WI38 (cell line): ENCODE measurements at regions not wholly inside any gene's neighbourhood (a gene's known extent, or its start where the extent isn't known, plus 50 kb on each side); places are given as distances from the start of the nearest gene placed in this dataset.

Source experiments
- H3K4me3 ChIP-seq: 2 replicates; pipeline ENCODE4 v1.5.1; 2011; ENCODE audit warnings: low read depth, mild to moderate bottlenecking, control low read depth, low read length
- CTCF ChIP-seq: IDR thresholded peaks from 2 replicates; pipeline ENCODE4 v1.5.1; 2012; ENCODE audit warnings: low read depth, mild to moderate bottlenecking, control low read depth, low read length

DNA sequence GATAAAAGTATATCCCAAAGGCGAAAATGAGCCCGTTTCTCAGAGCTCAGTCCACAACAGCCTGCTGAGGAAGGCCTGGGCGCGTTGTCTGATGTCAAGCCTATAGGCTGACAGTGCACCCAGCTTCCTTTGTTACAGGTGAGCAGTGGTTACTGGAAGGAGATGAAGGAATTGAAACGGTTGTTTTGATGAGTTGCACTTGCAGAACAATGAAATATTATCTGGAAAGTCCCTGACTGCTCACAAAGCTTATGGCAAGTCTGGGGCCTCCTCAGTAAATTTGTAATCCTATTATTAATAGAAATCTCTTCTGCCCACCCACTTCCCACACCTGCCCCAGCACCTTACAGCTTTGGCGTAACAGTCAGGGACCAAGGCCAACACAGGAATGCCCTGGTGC is 77.8 kb downstream of the C11orf91 start:
- no peak for TF ChIP-seq CTCF
- H3K4me3 ChIP-seq: no peak overlapping the region

GRCh38 chr11:33622186-33622585 is 78.4 kb downstream of the C11orf91 start:
- H3K4me3 ChIP-seq: no peak overlapping the region
- TF ChIP-seq CTCF: no peak

- no peak for TF ChIP-seq CTCF
- H3K4me3 ChIP-seq: no peak overlapping the region
Observed at GRCh38 chr11:33620423-33621171, 80.0 kb downstream of the C11orf91 start.

- no peak for TF ChIP-seq CTCF
- no peak overlapping the region for H3K4me3 ChIP-seq
Observed at GRCh38 chr11:33618956-33619355, 81.7 kb downstream of the C11orf91 start.

GRCh38 chr11:33618351-33618710 is 82.3 kb downstream of the C11orf91 start:
- H3K4me3 ChIP-seq: no peak overlapping the region
- TF ChIP-seq CTCF: no peak

GRCh38 chr11:33617672-33618350 is 82.8 kb downstream of the C11orf91 start:
- no peak overlapping the region for H3K4me3 ChIP-seq

More at GRCh38 chr11:33617672-33618350, 82.8 kb downstream of the C11orf91 start:
- no peak for TF ChIP-seq CTCF
